Motor neuron (in vitro differentiated cells): ENCODE measurements at regions not wholly inside any gene's neighbourhood (a gene's known extent, or its start where the extent isn't known, plus 50 kb on each side); places are given as distances from the start of the nearest gene placed in this dataset.

Experiments used
- ATAC-seq, 8 experiments: fragments of 200-7000 bp; cut with Tn5 transposase; replicated peaks in 6 of 8; 2 replicates each; pipeline ENCODE4 v1.8.0; 2021; ENCODE audit warnings: mild to moderate bottlenecking in 8 of 8, moderate library complexity in 8 of 8
- H3K27ac ChIP-seq, 2 donors: fragments of 250-450 bp; sonication (Bioruptor Pico); 2 replicates each; pipeline ENCODE4 v1.9.0; 2021; ENCODE audit warnings: antibody characterized with exemption in 2 of 2, mild to moderate bottlenecking in 2 of 2, moderate library complexity in 1 of 2
- H3K4me1 ChIP-seq, 2 donors: fragments of 250-450 bp; sonication (Bioruptor Pico); replicated peaks in 1 of 2; 2 replicates each; pipeline ENCODE4 v1.6.1; 2021; ENCODE audit warnings: antibody characterized with exemption in 2 of 2, mild to moderate bottlenecking in 2 of 2, moderate library complexity in 1 of 2
- H3K4me3 ChIP-seq, 5 donors: fragments of 250-450 bp; sonication (Bioruptor Pico); 2 replicates each; pipeline ENCODE4 v1.9.0; 2021; ENCODE audit warnings: antibody characterized with exemption in 5 of 5, mild to moderate bottlenecking in 5 of 5, moderate library complexity in 4 of 5
- WGBS, 10 experiments: fragments of 450-650 bp; shearing (Covaris generic); methylation state at CpG; one replicate each; pipeline ENCODE4 v1.0.0; 2022; 5-methylcytosine and 5-hydroxymethylcytosine counted together
- in situ Hi-C, 9 experiments: fragments of 400-800 bp; cut with MboI; loops; one replicate each; pipeline ENCODE4 v1.15.0; 2021; ENCODE audit warnings: low sequenced_read_pairs in 9 of 9, low pct_unique_long_range_greater_than_20kb in 2 of 9; ENCODE audit not compliant: unreplicated experiment in 9 of 9

- in situ Hi-C loops: loop anchor here in 1 of 9 experiments (25.0 kb wide), 2 partner anchors 197 to 322 kb away; no protein-coding TSS in a partner anchor
- WGBS, 10 experiments: 0 to 100% (median 49%) methylated on average over 1 to 2 of the region's 2 CpGs; no CpG with 5 or more reads in 2 of the 10 experiments
- peak in 5 of 8 experiments; percentile 32 to 82 (median 57) for ATAC-seq
- no peak overlapping the region for H3K27ac ChIP-seq
- H3K4me1 ChIP-seq: peaks cover 4 to 14% of the 10 kb centered on the region in 2 donors
- H3K4me3 ChIP-seq: no peak overlapping the region
Observed at GRCh38 chr6:133159255-133159795, 81.8 kb upstream of the EYA4 start.

- Histone ChIP-seq H3K4me1 (peaks cover 4 to 14% of the 10 kb centered on the region in 2 donors), H3K4me3 (no peak overlapping the region), H3K27ac (no peak overlapping the region)
- in situ Hi-C loops: loop anchor here in 1 of 9 experiments (25.0 kb wide), 2 partner anchors 198 to 323 kb away; no protein-coding TSS in a partner anchor
- WGBS, 10 experiments: 0 to 100% (median 98%) methylated on average over 1 to 2 of the region's 2 CpGs; no CpG with 5 or more reads in 4 of the 10 experiments
- peak in 2 of 8 experiments; percentile 80 to 92 for ATAC-seq
Observed at GRCh38 chr6:133160536-133160935, 80.6 kb upstream of the EYA4 start.

GRCh38 chr6:133165235-133165634, 75.9 kb upstream of the EYA4 start:
- no peak overlapping the region for H3K27ac ChIP-seq
- H3K4me3 ChIP-seq: no peak overlapping the region
- in situ Hi-C loops: loop anchor here in 1 of 9 experiments (25.0 kb wide), 2 partner anchors 203 to 328 kb away; no protein-coding TSS in a partner anchor
- peaks cover under 1 to 2% of the 10 kb centered on the region in 2 donors for H3K4me1 ChIP-seq
- no peak for ATAC-seq

- Histone ChIP-seq H3K27ac (no peak overlapping the region), H3K4me3 (no peak overlapping the region), H3K4me1 (peaks cover 0 to 2% of the 10 kb centered on the region in 2 donors)
- peak in 5 of 8 experiments; percentile 27 to 91 (median 82) for ATAC-seq
- 0 to 73% (median 66%) methylated on average over 2 to 4 of the region's 4 CpGs; no CpG with 5 or more reads in 1 of the 10 experiments for WGBS, 10 experiments
- in situ Hi-C loops: loop anchor here in 1 of 9 experiments (25.0 kb wide), 2 partner anchors 204 to 329 kb away; no protein-coding TSS in a partner anchor
Observed at GRCh38 chr6:133166766-133167165, 74.4 kb upstream of the EYA4 start.

- ATAC-seq: no peak
- no peak overlapping the region for H3K4me3 ChIP-seq
- WGBS, 10 experiments: 25 to 100% (median 85%) methylated on average over 1 of the region's 1 CpG; no CpG with 5 or more reads in 4 of the 10 experiments
- no peak overlapping the region for H3K27ac ChIP-seq
- in situ Hi-C loops: loop anchor here in 1 of 9 experiments (25.0 kb wide), 2 partner anchors 208 to 333 kb away; no protein-coding TSS in a partner anchor
- peaks cover 0 to 2% of the 10 kb centered on the region in 2 donors for H3K4me1 ChIP-seq
Observed at GRCh38 chr6:133169901-133170300, 71.3 kb upstream of the EYA4 start.

- in situ Hi-C loops: loop anchor here in 1 of 9 experiments (25.0 kb wide), 2 partner anchors 208 to 333 kb away; no protein-coding TSS in a partner anchor
- no peak overlapping the region for H3K4me3 ChIP-seq
- peak in 1 of 8 experiments; percentile 40 for ATAC-seq
- H3K27ac ChIP-seq: no peak overlapping the region
- peaks cover 0 to 2% of the 10 kb centered on the region in 2 donors for H3K4me1 ChIP-seq
Observed at GRCh38 chr6:133170602-133171001, 70.6 kb upstream of the EYA4 start.

- Histone ChIP-seq H3K27ac (no peak overlapping the region), H3K4me3 (no peak overlapping the region), H3K4me1 (peaks cover 0 to 2% of the 10 kb centered on the region in 2 donors)
- in situ Hi-C loops: loop anchor here in 1 of 9 experiments (25.0 kb wide), 2 partner anchors 210 to 335 kb away; no protein-coding TSS in a partner anchor
- 100% methylated on average over 1 of the region's 3 CpGs; no CpG with 5 or more reads in 9 of the 10 experiments for WGBS, 10 experiments
- no peak for ATAC-seq
Observed at GRCh38 chr6:133171989-133172604, 69.1 kb upstream of the EYA4 start.

- no peak overlapping the region for H3K4me3 ChIP-seq
- H3K27ac ChIP-seq: no peak overlapping the region
- peaks cover 0 to 2% of the 10 kb centered on the region in 2 donors for H3K4me1 ChIP-seq
- no peak for ATAC-seq
- in situ Hi-C loops: loop anchor here in 1 of 9 experiments (25.0 kb wide), 2 partner anchors 211 to 336 kb away; no protein-coding TSS in a partner anchor
- WGBS, 10 experiments: 25 to 100% (median 73%) methylated on average over 1 to 3 of the region's 4 CpGs; no CpG with 5 or more reads in 4 of the 10 experiments
Observed at GRCh38 chr6:133173276-133173675, 67.9 kb upstream of the EYA4 start.

- Histone ChIP-seq H3K4me3 (no peak overlapping the region), H3K4me1 (no peaks in the 10 kb centered on the region), H3K27ac (no peak overlapping the region)
- in situ Hi-C loops: loop anchor here in 2 of 9 experiments (25.0 kb wide), 2 partner anchors 308 to 358 kb away; no protein-coding TSS in a partner anchor
- ATAC-seq: no peak
Observed at GRCh38 chr6:133179481-133179880, 61.7 kb upstream of the EYA4 start.

- Histone ChIP-seq H3K4me3 (no peak overlapping the region), H3K4me1 (no peaks in the 10 kb centered on the region), H3K27ac (no peak overlapping the region)
- in situ Hi-C loops: loop anchor here in 3 of 9 experiments (10.0 to 25.0 kb wide), 3 partner anchors 304 to 371 kb away; no protein-coding TSS in a partner anchor
- no peak for ATAC-seq
- 39 to 100% (median 85%) methylated on average over 1 to 2 of the region's 2 CpGs; no CpG with 5 or more reads in 1 of the 10 experiments for WGBS, 10 experiments
Observed at GRCh38 chr6:133183691-133184090, 57.5 kb upstream of the EYA4 start.

- in situ Hi-C loops: loop anchor here in 3 of 9 experiments (10.0 to 25.0 kb wide), 3 partner anchors 302 to 370 kb away; no protein-coding TSS in a partner anchor
- WGBS, 10 experiments: 0 to 60% (median 40%) methylated on average over 1 to 2 of the region's 2 CpGs; no CpG with 5 or more reads in 2 of the 10 experiments
- Histone ChIP-seq H3K4me1 (no peaks in the 10 kb centered on the region), H3K4me3 (no peak overlapping the region), H3K27ac (no peak overlapping the region)
- peak in 2 of 8 experiments; percentile 28 to 34 for ATAC-seq
Observed at GRCh38 chr6:133184798-133185372, 56.3 kb upstream of the EYA4 start.

GRCh38 chr6:133185731-133186130, 55.4 kb upstream of the EYA4 start:
- WGBS, 10 experiments: 48 to 100% (median 90%) methylated on average over 4 of the region's 4 CpGs
- ATAC-seq: no peak
- in situ Hi-C loops: loop anchor here in 3 of 9 experiments (10.0 to 25.0 kb wide), 3 partner anchors 302 to 369 kb away; no protein-coding TSS in a partner anchor
- H3K4me3 ChIP-seq: no peak overlapping the region
- H3K27ac ChIP-seq: no peak overlapping the region
- H3K4me1 ChIP-seq: no peaks in the 10 kb centered on the region
